ENCODE measurements at regions not wholly inside any gene's neighbourhood (a gene's known extent, or its start where the extent isn't known, plus 50 kb on each side); places are given as distances from the start of the nearest gene placed in this dataset.
"Not testable (repeated sequence)": the region's sequence is repeated elsewhere in the genome, so short reads cannot be mapped to it uniquely, and the experiment has no call there.

DNA sequence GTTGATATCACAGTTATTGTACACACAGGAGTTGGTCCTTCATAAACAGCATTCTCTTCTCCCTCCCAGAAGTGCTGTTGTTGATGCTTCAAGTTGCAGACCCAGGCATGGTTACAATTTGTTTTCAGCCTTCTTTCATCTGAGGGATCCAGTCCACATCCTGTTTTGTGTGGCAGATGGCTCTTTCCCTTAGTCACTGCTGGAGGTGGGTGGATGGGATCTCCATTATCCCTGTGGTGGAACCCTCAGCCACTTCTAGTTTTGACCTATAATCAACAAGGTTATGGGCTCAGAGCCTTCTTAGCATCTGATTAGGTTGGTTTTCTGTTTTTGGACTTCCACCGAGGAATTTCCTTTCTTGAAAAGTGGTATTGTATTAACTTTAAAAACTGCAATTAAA, 214.2 kb downstream of the SH2D4B start:
- no peak for DNase-seq

DNA sequence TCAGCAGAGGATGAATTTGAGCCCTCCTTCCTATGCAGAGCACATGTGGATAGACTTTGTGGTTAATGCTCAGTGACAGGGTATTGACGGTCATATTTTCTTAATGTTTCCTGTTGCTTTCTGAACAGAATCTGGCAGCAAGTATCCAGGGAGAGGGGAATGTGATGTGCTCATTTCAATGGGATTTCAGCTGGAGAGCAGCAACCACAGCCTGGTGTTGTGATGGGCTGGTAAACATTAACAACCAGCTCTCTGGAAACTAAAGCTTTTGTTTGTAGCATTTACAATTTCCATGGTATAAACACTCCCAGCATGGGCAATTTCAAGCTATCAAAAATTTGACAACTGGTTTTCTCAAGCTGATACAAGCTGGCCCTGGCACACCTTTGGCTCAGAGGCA, 215.9 kb downstream of the SH2D4B start:
- DNase-seq, result no peak

DNA sequence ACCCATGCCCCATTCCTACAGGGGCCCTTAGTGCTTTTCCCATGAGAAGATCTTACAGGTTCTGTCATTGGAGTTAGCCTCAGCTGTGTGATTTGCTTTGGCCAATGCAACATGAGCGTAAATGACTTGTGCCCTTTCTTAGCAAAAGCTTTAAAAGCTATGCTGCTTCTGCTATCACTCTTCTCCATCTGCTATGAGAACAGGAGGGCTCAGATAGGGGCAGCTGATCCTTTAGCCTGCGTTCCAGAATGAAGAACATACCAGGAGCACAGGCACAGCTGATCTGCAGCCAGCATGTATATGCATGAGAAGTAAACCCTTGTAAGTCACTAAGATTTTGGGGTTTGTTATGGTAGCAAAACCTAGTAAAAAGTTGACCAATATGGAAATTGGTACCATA, 218.2 kb downstream of the SH2D4B start:
- no peak for DNase-seq

DNA sequence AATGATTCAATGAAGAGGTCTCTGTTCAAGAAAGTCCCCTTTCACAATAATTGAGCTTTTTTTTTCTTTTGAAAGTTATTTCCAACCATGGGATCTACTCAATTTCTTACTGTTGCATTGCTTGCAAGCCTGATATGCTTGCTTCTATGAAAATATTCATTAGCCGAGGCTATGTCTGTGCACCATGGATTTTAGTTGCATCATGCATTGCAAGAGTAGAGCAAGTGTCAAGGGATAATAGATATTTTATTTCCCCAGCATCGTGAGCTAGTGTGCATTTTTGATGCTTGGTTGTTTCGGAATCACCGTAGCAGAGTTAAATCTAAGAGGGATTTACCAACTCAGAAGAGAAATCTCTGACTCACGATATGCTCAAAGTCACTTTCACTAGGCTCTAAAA, 222.0 kb downstream of the SH2D4B start:
- DNase-seq, result no peak

DNA sequence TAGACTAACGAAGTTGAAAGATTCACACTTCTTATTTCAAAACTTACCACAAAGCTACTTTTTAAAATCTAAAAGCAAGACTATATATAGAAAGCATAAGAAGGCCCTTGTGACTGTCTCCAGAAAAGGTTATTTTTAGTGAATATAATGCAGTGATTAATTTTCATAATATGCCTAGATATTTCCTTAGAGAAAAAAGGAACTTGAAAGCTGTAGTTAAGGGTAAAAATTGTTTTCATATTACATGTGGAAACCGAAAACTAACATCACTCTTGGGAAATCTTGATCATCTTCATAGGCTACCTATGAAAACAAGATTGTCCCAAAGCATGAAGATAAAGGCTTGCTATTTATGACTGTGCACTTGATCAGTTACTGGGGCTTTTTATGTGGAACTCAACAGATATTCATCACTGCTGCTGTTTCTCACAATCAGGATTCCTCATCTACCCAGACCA, 223.2 kb downstream of the SH2D4B start:
- DNase-seq, result no peak

DNA sequence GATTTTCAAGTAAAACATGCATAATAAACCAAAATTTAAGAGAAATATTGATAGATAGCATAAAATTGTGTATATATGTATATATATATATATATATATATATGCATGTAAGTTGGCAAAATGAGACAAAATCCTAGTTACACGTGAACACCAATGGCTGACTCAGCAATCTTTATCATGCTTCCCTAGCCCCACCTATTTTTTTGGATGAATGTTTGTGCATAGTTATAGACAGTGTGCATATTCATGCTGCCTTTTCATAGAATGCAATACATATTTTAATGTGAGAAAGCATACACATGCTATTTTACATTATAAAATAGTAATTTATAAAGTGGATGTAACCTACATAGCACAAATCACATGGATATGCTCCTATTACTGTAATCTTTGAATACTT, 230.3 kb downstream of the SH2D4B start:
- DNase-seq, result no peak

DNA sequence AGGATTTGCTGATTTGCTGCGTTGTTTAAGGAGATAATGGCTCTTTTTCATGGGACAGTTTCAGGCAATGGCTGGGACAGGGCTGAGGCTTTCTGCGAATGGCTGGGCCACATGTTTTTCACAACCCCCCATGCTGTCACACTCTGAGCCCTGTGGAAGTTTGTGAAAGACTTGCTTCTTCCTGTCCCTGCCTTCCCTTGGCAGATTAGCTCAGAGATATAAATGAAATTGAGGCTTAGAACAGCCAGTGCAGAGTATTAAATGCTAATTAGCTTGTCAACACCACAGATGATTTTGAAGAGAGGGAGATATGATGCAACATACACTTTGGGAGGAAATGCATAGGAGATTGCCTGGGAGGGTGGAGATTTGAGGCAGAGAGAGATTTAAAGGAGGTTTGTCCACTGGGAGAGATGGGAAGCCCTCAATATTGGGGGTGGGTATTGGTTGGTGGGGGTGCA, 232.0 kb downstream of the SH2D4B start:
- no peak for DNase-seq

DNA sequence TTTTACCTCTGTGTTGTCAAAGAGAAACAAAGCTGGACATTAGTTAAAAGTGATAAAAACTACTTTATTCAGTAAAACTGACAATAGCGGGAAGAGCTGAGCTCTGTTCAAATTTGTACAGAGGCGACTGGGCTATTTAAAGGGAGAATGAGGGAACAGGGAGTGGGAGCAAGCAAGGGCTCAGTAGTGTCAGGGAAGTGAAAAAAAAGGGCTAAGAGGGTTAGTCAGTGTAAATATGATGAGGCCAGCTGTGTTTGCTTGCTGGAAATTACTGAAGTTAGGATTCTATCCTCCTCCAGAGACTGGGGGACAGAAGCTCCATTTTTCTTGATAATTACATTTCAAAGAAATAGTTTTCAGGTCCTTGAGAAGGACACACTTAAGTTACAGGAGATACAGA, 232.5 kb downstream of the SH2D4B start:
- no peak for DNase-seq

DNA sequence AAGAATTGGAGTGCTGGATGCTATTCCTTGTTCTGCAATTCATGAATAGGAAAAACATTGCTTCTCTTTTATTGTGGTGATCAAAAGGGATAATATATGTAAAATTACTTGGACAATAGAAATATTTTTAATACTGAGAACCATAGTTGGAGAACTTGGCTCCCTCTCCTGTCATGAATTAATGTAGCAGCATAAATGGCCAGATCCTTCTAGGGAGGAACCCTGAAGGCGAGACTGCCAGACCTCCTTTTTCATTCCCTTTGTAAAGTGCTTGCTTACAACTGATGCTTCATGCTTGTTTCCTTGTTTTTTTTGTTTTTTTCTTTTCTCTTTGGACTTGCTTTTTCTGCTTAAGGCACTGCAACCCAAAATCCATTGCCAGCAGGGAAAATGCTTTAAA, 233.6 kb downstream of the SH2D4B start:
- DNase-seq, result no peak

DNA sequence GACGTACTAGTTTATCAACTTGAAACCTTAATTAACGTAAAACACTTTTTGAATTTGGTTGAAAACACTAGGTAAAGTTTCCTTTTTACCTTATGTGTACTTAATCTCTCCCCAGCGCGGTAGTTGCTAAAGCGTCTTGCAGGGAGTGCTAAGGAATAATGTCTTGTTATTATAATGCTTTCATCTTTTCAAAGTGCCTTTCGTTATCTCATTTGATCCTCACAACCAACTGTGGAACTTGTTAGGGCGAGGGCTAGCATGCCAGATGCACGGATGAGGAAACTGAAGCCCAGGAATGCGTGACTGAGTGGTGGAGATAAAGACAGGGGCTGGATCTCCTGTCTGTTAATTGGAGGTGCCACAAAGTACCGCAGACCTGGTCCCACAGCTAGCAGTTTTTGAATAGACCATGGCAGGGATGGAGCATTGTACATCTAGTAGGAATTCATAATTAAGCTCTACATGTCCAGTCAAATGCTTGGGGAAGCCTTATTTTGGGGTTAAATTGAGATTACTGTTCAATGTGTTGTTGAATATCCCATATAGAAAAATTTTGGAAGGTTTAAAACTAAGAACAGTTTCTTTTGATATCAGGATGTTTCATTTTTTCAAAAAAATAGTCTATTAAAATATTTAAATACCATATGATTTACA, 234.3 kb downstream of the SH2D4B start:
- DNase-seq, result no peak

DNA sequence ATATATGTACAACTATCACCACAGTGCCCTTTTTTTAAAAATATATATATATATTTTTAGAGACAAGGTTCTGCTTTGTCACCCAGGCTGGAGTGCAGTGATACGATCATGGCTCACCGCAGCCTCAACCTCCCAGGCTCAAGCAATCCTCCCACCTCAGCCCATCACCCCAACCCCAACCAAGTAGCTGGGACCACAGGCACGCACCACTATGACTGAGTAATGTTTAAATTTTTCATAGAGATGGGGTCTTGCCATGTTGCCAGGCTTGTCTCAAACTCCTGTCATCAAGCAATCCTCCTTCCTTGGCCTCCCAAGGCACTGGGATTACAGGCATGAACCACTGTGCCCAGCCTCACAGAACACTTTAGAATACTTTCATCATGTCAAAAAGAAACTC, 234.9 kb downstream of the SH2D4B start:
- DNase-seq, result no peak

DNA sequence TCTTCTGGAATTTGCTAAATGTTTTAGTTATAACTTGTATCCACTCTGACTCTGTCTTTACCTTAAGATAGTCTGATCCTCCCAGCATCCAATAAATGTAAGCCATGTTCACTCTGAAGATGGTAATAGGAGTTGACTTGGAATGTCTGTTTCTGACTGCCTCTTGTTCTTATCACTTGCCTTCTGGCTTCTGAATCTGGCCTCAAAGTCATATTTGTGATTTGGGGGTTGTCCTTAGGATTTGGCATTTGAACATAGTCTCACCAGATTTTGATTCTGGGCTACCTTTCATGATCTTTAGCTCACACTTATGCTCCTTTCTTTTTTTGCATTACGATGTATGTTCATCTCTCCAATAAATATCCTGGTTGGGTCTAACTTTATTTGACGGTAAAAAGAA, 247.0 kb downstream of the SH2D4B start:
- no peak for DNase-seq

DNA sequence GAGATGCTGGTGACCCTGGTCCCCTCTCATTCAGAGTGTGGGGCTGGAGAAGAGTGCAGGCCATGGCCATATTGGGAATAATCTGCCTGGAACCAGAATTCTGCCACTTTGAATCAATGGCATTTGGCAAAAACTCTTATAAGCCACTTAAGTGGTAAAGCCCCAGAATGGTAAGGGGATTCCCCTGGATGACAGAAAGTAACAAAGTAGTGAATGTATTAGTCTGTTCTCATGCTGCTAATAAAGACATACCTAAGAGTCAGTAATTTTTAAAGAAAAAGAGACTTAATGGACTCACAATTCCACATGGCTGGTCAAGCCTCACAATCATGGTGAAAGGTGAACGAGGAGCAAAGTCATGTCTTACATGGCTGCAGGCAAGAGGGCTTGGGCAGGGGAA, 248.6 kb downstream of the SH2D4B start:
- DNase-seq, result no peak

DNA sequence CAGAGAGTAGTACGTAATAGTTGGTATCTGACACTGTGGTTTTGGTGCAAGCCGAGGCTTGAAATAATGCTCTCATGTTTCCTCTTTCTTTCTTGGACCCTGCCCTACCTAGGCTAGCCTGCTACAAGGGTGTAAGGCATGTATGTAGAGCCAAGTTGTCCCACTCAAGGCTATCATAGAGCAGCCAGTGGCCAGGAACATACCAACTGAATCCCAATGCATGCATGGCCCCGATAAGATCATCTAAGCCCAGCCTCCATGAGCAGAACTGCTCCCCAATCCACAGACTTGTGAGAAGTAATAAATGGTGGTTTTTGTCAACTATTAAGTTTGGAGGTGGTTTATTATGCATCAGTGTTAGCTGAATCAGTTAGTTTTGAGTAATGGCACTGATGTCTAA, 250.2 kb downstream of the SH2D4B start:
- DNase-seq, result no peak

DNA sequence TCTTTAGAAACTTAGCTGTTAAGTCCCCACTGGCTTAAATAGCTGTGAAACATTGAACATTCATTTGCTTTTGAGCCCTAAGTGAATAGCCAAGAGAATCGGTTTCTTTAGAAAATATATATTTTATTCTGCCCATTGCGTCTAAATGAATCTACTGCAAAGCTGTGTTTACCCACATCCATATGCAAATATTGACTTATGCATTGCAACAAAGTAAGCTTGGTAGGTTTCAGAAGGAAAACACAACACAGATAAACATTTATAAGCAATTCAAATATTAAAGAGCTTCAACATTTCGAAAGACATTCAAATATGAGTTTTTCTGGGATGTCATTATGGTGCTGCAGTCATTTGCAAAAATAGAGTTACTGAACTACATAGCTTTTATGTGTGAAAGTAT, 257.3 kb downstream of the SH2D4B start:
- DNase-seq, result no peak

DNA sequence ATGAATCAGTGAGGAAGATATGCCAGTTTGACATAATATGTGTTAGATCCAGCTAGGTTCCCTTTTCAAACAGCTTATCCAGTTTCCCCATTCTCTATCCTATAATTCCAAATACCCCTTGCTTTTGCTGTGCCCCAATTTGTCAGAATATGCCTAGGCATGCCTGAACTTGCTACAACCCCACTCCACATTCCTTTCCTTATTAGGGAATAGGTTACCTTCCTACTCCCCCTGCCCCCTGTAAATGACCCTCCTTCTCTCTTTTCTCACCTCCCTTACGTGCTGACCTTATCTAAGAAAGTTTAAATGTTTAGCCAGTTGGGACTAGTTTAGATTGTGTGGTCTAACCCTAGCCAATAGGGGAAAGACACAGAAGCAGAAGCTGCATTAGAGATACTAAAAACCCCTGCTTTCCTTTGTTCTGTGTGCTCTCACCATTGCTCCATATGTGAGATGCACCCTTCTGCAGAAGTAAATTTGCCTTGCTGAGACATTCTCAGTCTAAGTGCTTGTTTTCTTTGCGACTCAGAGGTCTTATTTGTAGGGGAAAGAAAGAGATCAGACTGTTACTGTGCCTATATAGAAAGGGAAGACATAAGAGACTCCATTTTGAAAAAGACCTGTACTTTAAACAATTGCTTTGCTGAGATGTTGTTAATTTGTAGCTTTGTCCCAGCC, 267.8 kb downstream of the SH2D4B start:
- no peak for DNase-seq

DNA sequence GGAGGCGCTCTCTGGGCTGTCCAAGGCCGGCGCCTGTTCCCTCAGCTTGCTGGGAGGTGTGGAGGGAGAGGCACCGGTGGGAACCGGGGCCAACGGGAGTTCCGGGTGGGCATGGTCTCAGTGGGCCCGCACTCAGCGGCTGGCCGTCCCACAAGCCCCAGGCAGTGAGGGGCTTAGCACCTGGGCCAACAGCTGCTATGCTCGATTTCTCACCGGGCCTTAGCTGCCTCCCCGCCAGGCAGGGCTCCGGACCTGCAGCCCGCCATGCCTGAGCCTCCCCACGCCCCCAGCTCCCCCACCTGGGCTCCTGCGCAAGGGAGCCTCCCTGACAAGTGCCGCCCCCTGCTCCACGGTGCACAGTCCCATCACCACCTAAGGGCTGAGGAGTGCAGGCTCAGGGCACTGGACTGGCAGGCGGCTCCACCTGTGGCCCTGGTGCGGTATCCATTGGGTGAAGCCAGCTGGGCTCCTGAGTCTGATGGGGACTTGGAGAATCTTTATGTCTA, 276.5 kb downstream of the SH2D4B start:
- DNase-seq, result no peak

DNA sequence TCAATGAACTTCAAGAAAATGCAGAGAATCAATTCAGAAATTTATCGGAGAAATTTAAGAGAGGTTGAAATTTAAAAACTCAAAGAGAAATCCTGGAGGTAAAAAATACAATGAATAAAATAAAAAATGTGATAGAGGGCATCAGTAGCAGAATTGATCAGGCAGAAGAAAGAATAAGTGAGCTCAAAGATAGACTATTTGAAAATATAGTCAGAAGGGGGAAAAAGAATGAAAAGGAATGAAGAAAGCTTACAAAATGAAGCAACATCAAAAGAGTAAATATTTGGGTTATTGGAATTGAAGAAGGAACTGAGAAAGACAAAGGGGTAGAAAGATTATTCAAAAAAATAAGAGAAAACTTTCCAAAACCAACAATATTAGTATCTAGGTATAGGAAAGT, 291.4 kb downstream of the SH2D4B start:
- no peak for DNase-seq

DNA sequence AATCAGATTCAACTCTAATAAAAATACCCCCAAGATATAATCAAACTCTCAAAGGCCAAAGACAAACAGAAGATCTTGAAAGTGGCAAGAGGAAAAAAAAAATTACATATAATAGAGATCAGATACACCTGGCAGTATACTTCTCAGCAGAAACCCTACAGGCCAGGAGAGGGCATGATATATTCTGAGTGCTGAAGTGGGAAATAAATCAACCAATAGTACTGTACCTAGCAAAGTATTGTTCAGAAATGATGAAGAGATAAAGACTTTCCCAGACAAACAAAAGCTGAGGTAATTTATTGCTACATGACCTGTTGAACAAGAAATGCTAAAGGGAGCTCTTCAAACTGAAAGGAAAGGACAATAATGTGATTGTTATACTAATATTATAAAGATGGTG, 291.9 kb downstream of the SH2D4B start:
- DNase-seq, result no peak

DNA sequence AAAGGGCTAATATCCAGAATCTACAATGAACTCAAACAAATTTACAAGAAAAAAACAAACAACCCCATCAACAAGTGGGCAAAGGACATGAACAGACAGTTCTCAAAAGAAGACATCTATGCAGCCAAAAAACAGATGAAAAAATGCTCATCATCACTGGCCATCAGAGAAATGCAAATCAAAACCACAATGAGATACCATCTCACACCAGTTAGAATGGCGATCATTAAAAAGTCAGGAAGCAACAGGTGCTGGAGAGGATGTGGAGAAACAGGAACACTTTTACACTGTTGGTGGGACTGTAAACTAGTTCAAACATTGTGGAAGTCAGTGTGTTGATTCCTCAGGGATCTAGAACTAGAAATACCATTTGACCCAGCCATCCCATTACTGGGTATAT, 295.0 kb downstream of the SH2D4B start:
- not testable (repeated sequence) for DNase-seq

DNA sequence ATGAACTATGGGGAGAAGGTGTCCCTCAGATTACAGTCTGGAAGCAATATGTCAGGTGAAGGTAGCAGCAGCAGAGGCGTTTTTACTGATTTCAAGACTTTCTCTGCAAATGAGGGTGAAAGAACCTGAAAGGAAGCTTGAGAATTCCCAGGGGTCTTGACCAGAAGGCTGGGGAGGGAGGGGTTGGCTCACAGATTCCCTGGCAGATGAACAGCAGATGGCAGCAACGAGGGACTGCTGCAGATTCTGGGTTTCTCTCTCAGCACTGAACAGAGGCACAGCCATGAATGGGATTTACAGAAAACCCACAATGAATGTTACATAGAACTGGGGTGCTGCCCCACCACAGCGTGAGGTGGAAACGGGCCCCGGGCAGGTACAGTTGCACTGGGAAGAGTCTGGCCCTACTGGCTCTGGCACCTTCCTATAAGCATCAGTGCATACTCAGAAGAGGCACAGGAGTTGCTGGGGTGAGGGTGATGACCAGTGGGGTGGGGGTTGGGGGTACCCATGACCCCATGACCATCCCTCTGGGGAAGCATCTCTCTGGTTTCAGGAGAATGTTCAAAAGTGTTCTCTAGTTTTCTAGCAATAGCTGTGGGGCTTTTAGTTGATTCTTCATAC, 317.8 kb downstream of the SH2D4B start:
- no peak for DNase-seq

DNA sequence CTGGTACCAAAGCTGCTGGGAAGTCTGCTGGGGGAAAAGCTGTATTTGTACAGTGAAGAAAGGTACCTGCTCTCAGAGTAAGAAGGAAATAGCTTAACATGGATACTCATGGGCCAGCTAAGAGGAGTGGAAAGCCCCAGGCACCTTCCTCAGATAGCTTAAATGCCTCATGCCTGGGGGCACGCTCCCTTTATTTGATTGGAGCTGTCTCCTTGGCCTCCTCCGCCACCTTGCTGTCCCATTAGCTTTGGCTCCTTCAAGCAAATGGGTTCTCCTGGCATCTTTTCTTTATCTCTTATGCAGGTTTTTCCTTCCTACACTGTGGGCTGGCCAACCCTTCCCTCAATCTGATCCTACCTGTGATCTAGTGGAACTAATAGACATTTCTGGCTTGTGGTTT, 318.5 kb downstream of the SH2D4B start:
- DNase-seq, result no peak

DNA sequence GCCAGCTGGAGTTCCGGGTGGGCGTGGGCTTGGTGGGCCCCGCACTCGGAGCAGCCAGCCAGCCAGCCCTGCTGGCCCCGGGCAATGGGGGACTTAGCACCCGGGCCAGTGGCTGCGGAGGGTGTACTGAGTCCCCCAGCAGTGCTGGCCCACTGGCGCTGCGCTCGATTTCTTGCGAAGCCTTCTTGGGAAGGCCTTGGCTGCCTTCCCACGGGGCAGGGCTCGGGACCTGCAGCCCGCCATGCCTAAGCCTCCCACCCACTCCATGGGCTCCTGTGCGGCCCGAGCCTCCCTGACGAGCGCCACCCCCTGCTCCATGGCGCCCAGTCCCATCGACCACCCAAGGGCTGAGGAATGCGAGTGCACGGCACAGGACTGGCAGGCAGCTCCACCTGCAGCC, 321.6 kb downstream of the SH2D4B start:
- not testable (repeated sequence) for DNase-seq

DNA sequence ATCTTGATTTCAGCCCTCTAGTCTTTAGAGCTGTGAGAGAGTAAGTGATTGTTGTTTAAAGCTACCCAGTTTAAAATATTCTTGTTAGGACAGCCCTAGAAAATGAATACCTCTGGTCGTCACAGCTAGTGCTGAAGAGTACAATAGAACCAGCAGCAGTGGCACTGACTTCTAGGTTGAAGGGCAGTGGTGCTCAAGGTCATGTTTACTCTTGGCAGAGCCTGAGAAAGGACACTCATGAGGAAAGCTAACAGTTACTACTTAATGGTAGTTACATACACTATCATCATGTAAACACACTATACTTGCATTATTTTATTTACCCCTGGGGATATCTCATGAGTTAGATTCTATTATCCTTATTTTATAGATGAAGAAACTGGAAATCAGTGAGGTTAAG, 323.0 kb downstream of the SH2D4B start:
- no peak for DNase-seq

Data from stimulated activated naive CD4-positive, alpha-beta T cell (primary cell).